Peyer's patch (tissue), 4 donors: ENCODE measurements at regions not wholly inside any gene's neighbourhood (a gene's known extent, or its start where the extent isn't known, plus 50 kb on each side); places are given as distances from the start of the nearest gene placed in this dataset.

ENCODE experiments used
- DNase-seq, 3 donors: peaks; one replicate each; pipeline ENCODE4 v3.0.0-alpha.2; 2017 to 2019
- H3K27ac ChIP-seq, 4 donors: fragments of 200-600 bp; sonication (generic); one replicate each; pipeline ENCODE4 v1.5.1; 2016 to 2019
- H3K27me3 ChIP-seq, 2 donors: fragments of 200-600 bp; sonication (generic); one replicate each; pipeline ENCODE4 v1.5.1; 2019
- H3K36me3 ChIP-seq, 3 donors: fragments of 200-600 bp; sonication (generic); one replicate each; pipeline ENCODE4 v1.5.1; 2016 to 2019
- H3K4me1 ChIP-seq, 4 donors: fragments of 200-600 bp; sonication (generic); one replicate each; pipeline ENCODE4 v1.5.1; 2016 to 2019
- H3K4me3 ChIP-seq, 4 donors: fragments of 200-600 bp; sonication (generic); 1 replicate in 3 of 4; 2 replicates in 1 of 4; pipeline ENCODE4 v1.5.1; 2016 to 2019; ENCODE audit warnings: mild to moderate bottlenecking in 1 of 4
- H3K9me3 ChIP-seq, 4 donors: fragments of 200-600 bp; sonication (generic); one replicate each; pipeline ENCODE4 v1.5.1; 2016 to 2019; ENCODE audit warnings: mild to moderate bottlenecking in 1 of 4
- POLR2A ChIP-seq, 2 donors: fragments of 450-650 bp; IDR thresholded peaks; one replicate each; pipeline ENCODE4 v1.5.1; 2017; ENCODE audit warnings: antibody characterized with exemption in 2 of 2, mild to moderate bottlenecking in 2 of 2, moderate library complexity in 2 of 2
- TF ChIP-seq, protein P1 (sequence below), 6 experiments: fragments of 450-650 bp in 4 of 6; fragments of 200-600 bp in 2 of 6; sonication (generic) in 1 of 6; IDR thresholded peaks; one replicate each; pipeline ENCODE4 v1.5.1; 2017 to 2019; ENCODE audit warnings: antibody characterized with exemption in 6 of 6, mild to moderate bottlenecking in 3 of 6, moderate library complexity in 1 of 6

DNA sequence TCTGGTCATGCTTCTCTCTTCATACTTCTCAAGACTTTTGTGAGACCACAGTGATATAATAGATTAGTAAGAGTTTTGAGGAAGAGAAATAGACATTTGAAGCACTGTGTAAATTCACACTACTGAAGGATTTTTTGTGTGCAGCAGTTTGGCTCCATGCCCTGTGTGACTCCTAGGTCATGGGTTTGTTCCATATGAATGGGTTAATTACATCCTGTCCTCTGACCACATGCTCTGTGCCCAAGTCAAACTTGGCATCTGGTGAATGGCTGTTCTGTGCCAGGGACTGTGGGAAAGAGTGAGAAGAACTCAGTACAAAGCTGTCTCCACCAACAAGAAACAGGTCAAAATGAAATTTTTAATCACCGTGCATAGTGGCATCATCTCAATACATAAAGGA, 304.0 kb downstream of the LNPK start:
- Histone ChIP-seq H3K9me3 (no peaks in the 10 kb centered on the region), H3K4me1 (no peaks in the 10 kb centered on the region), H3K27me3 (no peaks in the 10 kb centered on the region), H3K36me3 (no peaks in the 10 kb centered on the region), H3K4me3 (no peak overlapping the region), H3K27ac (no peak overlapping the region)
- DNase-seq, result no peak
- TF ChIP-seq, protein P1, sequence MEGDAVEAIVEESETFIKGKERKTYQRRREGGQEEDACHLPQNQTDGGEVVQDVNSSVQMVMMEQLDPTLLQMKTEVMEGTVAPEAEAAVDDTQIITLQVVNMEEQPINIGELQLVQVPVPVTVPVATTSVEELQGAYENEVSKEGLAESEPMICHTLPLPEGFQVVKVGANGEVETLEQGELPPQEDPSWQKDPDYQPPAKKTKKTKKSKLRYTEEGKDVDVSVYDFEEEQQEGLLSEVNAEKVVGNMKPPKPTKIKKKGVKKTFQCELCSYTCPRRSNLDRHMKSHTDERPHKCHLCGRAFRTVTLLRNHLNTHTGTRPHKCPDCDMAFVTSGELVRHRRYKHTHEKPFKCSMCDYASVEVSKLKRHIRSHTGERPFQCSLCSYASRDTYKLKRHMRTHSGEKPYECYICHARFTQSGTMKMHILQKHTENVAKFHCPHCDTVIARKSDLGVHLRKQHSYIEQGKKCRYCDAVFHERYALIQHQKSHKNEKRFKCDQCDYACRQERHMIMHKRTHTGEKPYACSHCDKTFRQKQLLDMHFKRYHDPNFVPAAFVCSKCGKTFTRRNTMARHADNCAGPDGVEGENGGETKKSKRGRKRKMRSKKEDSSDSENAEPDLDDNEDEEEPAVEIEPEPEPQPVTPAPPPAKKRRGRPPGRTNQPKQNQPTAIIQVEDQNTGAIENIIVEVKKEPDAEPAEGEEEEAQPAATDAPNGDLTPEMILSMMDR (IDR thresholded peaks at IDR 0.05), result no peak
- no peak for TF ChIP-seq POLR2A (IDR thresholded peaks at IDR 0.05)

DNA sequence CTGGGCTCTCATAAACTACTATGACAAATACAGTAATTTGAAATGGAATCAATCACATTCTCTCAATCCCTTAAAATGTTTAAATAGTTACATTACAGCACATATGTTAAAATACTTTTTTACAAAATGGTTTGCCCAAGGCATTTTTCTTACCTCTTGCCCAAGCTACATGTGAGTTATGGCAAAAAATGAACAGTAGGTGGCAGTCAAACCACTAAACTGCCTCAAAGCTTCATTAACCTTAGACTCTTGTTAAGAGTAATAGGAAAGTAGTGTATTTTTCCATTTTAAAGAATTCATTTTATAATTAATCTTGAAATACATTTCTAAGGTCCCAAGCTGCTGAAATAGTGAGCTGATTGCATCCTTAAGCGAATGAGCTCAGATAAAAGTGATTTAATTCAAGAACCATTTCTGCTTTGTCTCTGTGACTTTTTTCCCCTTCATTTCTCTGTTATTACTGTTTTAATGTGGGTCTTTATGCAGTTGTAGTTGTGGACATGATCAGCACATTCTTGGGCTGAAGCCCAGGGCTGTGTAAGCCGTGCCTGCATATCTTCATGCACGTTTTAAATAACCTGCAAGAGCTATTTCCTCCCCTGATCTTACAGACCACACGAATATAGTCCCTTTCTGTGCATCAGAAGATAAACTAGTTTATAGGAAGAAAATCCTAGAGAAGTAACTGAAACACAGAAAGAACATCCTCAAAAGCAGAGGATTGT, 311.8 kb downstream of the LNPK start:
- TF ChIP-seq, protein P1 (IDR thresholded peaks at IDR 0.05), result peak in 5 of 6 experiments; percentile 24 to 83 (median 83)
- TF ChIP-seq POLR2A (IDR thresholded peaks at IDR 0.05), result no peak
- H3K4me1 ChIP-seq, result no peaks in the 10 kb centered on the region
- no peak overlapping the region for H3K4me3 ChIP-seq
- H3K9me3 ChIP-seq, result no peaks in the 10 kb centered on the region
- no peaks in the 10 kb centered on the region for H3K36me3 ChIP-seq
- no peak overlapping the region for H3K27ac ChIP-seq
- peak in 1 of 3 donors; percentile 61 for DNase-seq
- H3K27me3 ChIP-seq, result no peaks in the 10 kb centered on the region

DNA sequence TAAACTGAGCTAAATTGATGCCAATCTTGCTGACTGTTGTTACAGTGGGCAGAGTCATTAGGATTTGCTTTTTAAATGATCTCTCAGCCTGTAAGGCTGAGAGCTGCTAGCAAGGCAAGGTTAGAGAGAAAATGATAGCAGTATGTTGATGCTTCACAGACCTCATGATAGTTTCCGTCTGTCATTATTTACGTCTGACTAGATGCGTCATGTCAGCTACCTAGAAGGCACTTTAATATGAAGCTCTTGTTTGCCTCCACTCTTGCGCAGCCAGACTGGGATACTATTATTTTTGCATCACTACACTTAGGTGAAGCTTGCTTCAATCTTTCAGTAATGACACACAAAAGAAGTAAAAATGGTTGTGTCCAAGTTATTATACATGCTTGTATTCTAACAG, 313.8 kb downstream of the LNPK start:
- no peaks in the 10 kb centered on the region for H3K4me1 ChIP-seq
- no peak overlapping the region for H3K4me3 ChIP-seq
- TF ChIP-seq POLR2A (IDR thresholded peaks at IDR 0.05), result no peak
- TF ChIP-seq, protein P1 (IDR thresholded peaks at IDR 0.05), result no peak
- H3K36me3 ChIP-seq, result no peaks in the 10 kb centered on the region
- H3K9me3 ChIP-seq, result no peaks in the 10 kb centered on the region
- H3K27me3 ChIP-seq, result no peaks in the 10 kb centered on the region
- H3K27ac ChIP-seq, result no peak overlapping the region
- no peak for DNase-seq

DNA sequence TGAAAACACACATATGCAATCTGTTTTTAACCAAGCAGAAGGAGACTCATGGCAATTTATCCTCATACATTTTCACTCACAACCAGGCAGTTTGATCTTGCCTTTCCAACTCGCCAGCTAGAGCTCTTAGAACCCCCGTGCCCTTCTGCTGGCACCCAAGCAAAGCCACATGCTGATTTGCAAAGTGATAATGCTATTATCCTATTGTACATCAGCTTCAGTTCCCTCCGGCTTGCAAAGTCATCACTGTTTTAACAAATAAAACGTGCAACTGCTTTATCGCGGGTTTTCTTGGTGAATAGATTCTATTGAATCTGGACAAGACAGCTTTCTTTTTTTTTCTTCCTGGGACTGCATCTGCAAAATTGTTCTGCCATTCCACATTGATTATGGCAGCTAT, 314.6 kb downstream of the LNPK start:
- Histone ChIP-seq H3K27me3 (no peaks in the 10 kb centered on the region), H3K27ac (no peak overlapping the region), H3K4me1 (no peaks in the 10 kb centered on the region), H3K9me3 (no peaks in the 10 kb centered on the region), H3K4me3 (no peak overlapping the region), H3K36me3 (no peaks in the 10 kb centered on the region)
- no peak for TF ChIP-seq POLR2A (IDR thresholded peaks at IDR 0.05)
- TF ChIP-seq, protein P1 (IDR thresholded peaks at IDR 0.05), result no peak
- no peak for DNase-seq

DNA sequence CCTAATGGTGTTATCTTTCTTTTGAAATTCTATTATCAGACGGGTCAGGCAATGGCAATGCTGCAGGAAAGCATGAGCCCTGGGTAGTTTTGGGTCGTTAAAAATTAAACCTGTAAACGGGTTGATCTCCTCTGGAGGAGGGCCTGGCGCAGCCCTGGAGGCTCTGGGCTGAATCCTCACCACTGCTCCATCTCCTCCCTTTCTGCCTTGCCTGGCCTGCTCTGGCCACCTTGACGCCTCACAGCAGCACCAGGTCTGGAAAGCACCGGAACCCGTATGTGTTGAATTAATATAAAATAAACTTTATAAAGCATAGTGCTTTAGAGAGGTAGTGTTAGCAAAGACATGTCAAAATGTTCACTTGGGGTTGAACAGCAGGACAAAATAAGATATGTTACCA, 316.1 kb downstream of the LNPK start:
- no peak overlapping the region for H3K27ac ChIP-seq
- DNase-seq, result no peak
- H3K27me3 ChIP-seq, result no peaks in the 10 kb centered on the region
- TF ChIP-seq, protein P1 (IDR thresholded peaks at IDR 0.05), result no peak
- no peak for TF ChIP-seq POLR2A (IDR thresholded peaks at IDR 0.05)
- no peaks in the 10 kb centered on the region for H3K36me3 ChIP-seq
- no peaks in the 10 kb centered on the region for H3K4me1 ChIP-seq
- no peaks in the 10 kb centered on the region for H3K9me3 ChIP-seq
- H3K4me3 ChIP-seq, result no peak overlapping the region
